Fibroblast of pulmonary artery (primary cell): ENCODE measurements at regions not wholly inside any gene's neighbourhood (a gene's known extent, or its start where the extent isn't known, plus 50 kb on each side); places are given as distances from the start of the nearest gene placed in this dataset.

Experiments
- DNase-seq: peaks from one replicate; pipeline ENCODE4 v3.0.0-alpha.2; 2010; ENCODE audit warnings: low read depth
- H3K4me3 ChIP-seq: replicated peaks from 2 replicates; pipeline ENCODE4 v1.5.1; 2011; ENCODE audit warnings: low read depth, mild to moderate bottlenecking, control low read depth, low read length, moderate library complexity
- CTCF ChIP-seq: IDR thresholded peaks from 2 replicates; pipeline ENCODE4 v1.5.1; 2011; ENCODE audit warnings: mild to moderate bottlenecking, control low read depth, low read length, inconsistent platforms; ENCODE audit errors: missing control alignments

DNA sequence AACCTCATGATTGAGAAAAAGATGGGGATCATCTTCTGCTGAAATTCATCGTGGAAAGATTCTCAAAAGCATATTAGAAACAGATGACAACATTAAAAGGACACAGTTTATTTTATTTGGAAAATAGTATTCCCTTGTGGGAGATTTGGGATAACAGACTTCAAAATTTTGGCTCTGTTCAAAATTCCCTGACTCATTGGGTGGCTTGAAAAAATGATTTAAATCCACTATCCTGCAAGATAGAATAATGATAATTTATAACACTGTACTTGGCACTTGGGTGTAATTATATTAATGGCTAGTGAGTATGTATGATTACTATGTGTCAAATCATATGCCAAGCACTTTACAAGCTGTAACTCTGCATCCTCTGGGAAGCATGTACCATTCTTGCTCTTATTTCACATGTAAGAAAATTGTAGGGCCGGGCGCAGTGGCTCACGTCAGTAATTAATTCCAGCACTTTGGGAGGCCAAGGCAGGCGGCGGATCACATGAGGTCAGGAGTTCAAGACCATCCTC, 128.8 kb downstream of the LMNTD1 start:
- DNase-seq, result no peak
- no peak overlapping the region for H3K4me3 ChIP-seq
- TF ChIP-seq CTCF, result no peak

DNA sequence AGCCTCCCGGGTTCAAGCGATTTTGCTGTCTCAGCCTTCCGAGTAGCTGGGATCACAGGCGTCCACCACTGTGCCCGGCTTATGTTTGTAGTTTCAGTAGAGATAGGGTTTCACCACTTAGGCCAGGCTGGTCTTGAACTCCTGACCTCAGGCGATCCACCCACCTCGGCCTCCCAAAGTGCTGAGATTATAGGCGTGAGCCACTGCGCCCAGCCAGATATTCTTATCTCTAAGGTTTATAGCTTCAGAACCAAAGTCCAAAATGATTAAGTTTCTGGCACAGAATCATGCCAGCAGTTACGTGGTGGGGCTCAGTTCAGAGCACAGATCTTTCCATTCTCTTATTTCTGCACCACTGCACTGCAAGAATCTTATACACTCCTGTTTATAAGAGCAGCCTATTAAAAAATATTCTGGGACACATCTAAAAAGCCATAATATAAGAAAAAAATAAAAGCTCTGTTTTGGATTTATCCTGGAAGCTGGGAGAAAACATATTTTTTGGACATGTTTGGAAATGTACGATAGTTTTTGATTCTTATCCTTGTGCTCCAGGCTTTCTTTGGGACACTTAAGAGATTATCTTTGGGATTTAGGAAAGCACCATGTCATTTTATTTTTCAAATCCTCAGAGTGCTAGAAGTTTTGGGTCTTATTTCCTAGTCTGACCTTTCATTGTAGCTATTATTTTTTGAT, 129.6 kb downstream of the LMNTD1 start:
- no peak overlapping the region for H3K4me3 ChIP-seq
- no peak for TF ChIP-seq CTCF
- DNase-seq, result no peak

DNA sequence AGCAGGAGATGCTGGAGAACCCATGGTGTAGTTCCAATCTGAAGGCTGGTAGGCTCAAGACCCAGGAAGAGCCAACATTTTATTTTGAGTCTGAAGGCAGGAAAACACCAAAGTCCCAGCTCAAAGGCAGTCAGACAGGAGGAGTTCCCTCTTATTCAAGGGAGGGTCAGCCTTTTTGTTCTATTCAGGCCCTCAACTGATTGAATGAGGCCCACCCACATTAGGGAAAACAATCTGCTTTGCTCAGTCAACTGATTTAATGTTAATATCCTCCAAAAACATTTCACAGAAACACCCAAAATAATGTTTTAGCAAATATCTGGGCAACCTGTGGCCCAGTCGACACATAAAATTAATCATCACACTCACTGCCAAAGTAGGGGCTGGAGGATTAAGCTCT, 130.8 kb downstream of the LMNTD1 start:
- no peak for DNase-seq
- TF ChIP-seq CTCF, result no peak
- H3K4me3 ChIP-seq, result no peak overlapping the region

- no peak for TF ChIP-seq CTCF
- no peak for DNase-seq
- no peak overlapping the region for H3K4me3 ChIP-seq
These were observed 131.4 kb downstream of the LMNTD1 start for GRCh38 chr12:25421651-25422167.

GRCh38 chr12:25420116-25420515, 133.0 kb downstream of the LMNTD1 start:
- no peak for DNase-seq
- TF ChIP-seq CTCF, result no peak
- H3K4me3 ChIP-seq, result no peak overlapping the region

DNA sequence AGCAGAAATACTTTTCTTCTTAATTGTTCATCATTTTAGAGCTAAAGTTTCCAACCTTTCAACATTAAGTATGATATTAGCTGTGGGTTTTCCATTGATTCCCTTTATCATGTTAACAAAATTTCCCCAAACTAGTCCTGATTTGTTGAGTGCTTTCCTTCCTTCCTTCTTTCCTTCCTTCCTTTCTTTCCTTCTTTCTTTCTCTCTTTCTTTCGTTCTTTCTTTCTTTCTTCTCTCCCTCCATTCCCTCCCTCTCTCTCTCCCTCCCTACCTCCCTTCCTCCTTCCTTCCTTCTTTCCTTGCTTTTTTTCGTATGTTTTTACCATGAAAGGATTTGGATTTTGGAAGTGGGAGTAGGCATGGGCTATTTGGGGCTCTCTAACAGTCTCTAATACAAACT, 133.5 kb downstream of the LMNTD1 start:
- DNase-seq, result no peak
- H3K4me3 ChIP-seq, result no peak overlapping the region
- TF ChIP-seq CTCF, result no peak

- TF ChIP-seq CTCF, result no peak
- H3K4me3 ChIP-seq, result no peak overlapping the region
- DNase-seq, result no peak
These were observed 136.0 kb downstream of the LMNTD1 start for GRCh38 chr12:25417071-25417470.
